ENCODE measurements at regions not wholly inside any gene's neighbourhood (a gene's known extent, or its start where the extent isn't known, plus 50 kb on each side); places are given as distances from the start of the nearest gene placed in this dataset.

GRCh38 chr1:201648907-201649721 lies 110.2 kb downstream of the NAV1 start:
- TF ChIP-seq TCF12 (IDR thresholded peaks at IDR 0.05; ENCODE audit: low read depth, low read length) (no peak), EZH2 (IDR thresholded peaks at IDR 0.05; ENCODE audit: low read depth, low read length, severe bottlenecking) (peak; percentile 33)

Data from H1 (cell line).